ENCODE measurements at regions not wholly inside any gene's neighbourhood (a gene's known extent, or its start where the extent isn't known, plus 50 kb on each side); places are given as distances from the start of the nearest gene placed in this dataset.

GRCh38 chr18:43435851-43436250 is 158.6 kb upstream of the SYT4 start:
- TF ChIP-seq EZH2 (IDR thresholded peaks at IDR 0.05; ENCODE audit: insufficient read depth, poor library complexity, severe bottlenecking) (no peak), EZH2phosphoT487 (IDR thresholded peaks at IDR 0.05; ENCODE audit: insufficient read depth, low read depth) (no peak)
